ENCODE measurements at regions not wholly inside any gene's neighbourhood (a gene's known extent, or its start where the extent isn't known, plus 50 kb on each side); places are given as distances from the start of the nearest gene placed in this dataset.

DNA sequence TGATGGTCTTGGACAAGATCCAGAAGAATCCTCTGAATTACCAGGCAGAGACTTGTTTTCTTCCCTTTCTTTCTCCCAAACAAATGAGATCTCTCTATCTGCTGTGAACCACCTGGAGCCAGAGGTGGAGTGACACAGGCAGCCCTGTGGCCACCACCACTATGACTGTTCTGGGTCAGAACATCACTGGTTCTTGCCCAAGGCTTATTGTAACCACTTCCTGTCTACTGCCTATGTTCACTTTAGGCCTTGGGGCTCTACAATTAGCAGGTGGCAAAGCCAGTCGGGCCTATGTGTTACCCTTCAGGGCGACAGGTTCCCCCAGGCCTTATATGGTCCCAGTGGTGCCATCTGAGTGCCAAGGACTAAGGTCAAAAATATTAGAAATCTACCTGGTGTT lies 161.2 kb downstream of the GLUD2 start:
- no peak overlapping the region for H3K4me3 ChIP-seq (ENCODE audit: low read depth, low read length)
- TF ChIP-seq, protein P1, sequence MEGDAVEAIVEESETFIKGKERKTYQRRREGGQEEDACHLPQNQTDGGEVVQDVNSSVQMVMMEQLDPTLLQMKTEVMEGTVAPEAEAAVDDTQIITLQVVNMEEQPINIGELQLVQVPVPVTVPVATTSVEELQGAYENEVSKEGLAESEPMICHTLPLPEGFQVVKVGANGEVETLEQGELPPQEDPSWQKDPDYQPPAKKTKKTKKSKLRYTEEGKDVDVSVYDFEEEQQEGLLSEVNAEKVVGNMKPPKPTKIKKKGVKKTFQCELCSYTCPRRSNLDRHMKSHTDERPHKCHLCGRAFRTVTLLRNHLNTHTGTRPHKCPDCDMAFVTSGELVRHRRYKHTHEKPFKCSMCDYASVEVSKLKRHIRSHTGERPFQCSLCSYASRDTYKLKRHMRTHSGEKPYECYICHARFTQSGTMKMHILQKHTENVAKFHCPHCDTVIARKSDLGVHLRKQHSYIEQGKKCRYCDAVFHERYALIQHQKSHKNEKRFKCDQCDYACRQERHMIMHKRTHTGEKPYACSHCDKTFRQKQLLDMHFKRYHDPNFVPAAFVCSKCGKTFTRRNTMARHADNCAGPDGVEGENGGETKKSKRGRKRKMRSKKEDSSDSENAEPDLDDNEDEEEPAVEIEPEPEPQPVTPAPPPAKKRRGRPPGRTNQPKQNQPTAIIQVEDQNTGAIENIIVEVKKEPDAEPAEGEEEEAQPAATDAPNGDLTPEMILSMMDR (IDR thresholded peaks at IDR 0.05; ENCODE audit: low read depth, low read length) = no peak
- DNase-seq (ENCODE audit: low read depth, low spot score) = no peak
- in situ Hi-C loops (cut with HindIII; ENCODE audit: low sequenced_read_pairs) = no loop called here

DNA sequence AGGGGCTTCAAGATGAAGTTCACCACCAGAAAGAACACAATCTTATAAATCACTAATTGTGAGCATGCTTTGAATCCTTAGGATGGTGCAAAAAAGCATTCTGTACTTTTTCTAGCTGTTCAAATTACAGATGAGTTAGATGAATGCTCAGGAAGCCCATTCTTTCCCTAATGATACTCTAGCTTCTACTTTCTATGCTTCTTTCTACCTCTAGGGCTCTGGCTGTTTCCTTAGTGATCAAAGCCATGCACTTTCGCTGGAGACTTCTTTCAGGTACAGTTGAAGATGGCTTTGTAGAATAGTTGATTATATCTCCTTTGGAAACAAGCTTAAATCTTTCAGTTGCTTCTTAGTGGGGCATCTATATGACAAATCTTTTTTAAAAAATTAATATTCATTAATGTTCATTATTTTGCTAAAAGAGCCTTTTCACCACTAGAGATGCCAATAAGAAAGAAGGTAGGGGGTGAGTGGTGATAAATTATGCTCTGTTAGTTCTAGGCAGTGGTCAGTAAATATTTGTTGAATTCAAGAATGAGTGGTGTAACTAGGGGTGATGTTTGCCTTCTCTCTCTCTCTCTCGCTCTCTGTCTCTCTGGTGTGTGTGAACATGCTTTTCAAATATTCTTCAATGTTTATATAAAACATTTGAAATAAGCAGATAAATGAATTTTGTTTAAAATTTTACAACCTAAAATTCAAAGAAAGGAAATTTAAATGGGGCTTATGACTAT lies 169.4 kb downstream of the GLUD2 start:
- H3K4me3 ChIP-seq (ENCODE audit: low read depth, low read length) = no peak overlapping the region
- in situ Hi-C loops (cut with HindIII; ENCODE audit: low sequenced_read_pairs) = no loop called here
- no peak for DNase-seq (ENCODE audit: low read depth, low spot score)
- TF ChIP-seq, protein P1 (IDR thresholded peaks at IDR 0.05; ENCODE audit: low read depth, low read length) = no peak

DNA sequence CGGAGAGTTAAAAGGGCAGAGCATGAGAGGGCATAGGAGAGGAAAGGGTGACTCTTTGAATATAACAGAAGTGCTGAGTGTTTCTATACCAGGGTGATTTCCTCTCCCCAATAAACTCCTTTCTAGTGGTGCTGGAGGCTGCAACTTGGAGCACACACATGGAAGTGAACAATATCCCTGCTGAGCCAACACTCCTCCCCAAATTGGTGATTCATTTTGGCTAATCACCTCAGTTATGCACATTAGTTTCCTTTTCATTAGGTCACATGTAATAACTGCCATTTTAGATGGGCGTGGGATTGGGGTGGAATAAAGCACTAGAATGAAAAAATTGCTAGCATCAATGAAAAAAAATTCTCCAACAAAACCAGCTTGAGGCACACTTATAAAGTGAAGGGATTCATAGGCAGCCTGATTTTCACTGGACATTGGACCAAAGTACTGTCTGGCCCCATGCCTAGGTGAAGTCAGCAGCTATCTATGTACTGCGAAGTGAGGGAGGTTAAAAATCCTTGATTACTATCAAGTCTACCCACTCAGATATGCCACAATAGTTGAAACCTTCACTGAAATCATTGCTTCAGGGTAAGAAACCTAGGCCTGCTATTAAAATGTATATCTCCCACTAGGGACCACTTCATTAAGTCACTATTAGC lies 174.0 kb downstream of the GLUD2 start:
- TF ChIP-seq, protein P1 (IDR thresholded peaks at IDR 0.05; ENCODE audit: low read depth, low read length) = no peak
- in situ Hi-C loops (cut with HindIII; ENCODE audit: low sequenced_read_pairs) = no loop called here
- no peak overlapping the region for H3K4me3 ChIP-seq (ENCODE audit: low read depth, low read length)
- no peak for DNase-seq (ENCODE audit: low read depth, low spot score)

DNA sequence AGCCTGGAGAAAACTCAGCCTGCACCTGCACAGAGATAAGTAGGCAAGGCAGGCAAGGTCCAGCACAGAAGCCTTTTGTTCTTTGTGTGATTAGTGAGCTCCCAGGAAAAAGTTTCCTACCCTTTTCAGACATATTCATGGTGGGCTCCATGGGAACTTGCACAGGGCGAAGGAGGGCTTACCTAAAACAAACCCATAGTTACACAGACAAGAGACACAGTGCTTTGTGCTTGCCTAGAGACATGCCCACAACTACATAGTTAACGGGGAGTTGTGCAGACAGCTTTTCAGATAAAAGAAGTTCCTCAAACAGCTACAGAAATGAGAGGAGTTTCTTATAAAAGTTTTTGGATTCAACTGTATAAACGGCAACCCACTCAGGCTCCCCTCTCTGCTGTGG lies 180.5 kb downstream of the GLUD2 start:
- in situ Hi-C loops (cut with HindIII; ENCODE audit: low sequenced_read_pairs) = no loop called here
- TF ChIP-seq, protein P1 (IDR thresholded peaks at IDR 0.05; ENCODE audit: low read depth, low read length) = no peak
- DNase-seq (ENCODE audit: low read depth, low spot score) = no peak
- H3K4me3 ChIP-seq (ENCODE audit: low read depth, low read length) = no peak overlapping the region

DNA sequence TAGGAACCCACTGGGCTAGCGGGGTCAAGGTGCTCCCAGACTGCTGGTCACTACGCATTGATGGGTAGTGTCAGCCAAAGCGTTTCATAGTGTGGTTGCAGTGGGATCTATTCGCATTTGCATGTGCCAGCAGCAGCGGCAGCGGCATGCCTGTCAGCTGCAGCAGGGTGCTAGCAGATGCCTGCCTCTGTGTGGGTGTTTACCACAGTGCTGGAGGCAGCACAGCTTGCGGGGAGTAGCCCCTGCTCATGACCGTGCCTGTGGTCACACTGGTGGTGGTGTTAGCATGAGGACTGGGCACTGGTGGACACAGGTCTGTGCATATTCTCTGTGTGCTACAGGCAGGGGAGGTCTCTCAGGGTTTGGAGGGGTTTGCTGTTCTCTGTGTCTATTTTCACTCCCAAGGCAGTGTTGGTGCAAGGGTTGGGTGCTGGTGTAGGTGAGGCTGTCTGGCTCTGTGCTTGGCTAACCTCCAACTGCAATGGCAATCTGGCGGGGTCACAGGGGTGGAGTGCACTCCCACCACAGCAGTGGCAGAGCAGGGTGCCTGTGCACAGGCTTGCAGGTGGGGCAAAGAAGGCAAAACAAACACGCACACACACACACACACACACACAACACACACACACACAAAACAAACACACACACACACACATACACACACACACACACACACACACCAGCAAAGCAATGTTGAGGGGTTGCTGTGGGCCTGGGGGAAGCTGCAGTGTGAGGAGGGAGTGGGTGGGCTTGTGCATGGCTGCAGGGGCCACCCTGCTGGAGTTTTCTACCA lies 184.4 kb downstream of the GLUD2 start:
- TF ChIP-seq, protein P1 (IDR thresholded peaks at IDR 0.05; ENCODE audit: low read depth, low read length) = no peak
- no peak overlapping the region for H3K4me3 ChIP-seq (ENCODE audit: low read depth, low read length)
- in situ Hi-C loops (cut with HindIII; ENCODE audit: low sequenced_read_pairs) = no loop called here
- no peak for DNase-seq (ENCODE audit: low read depth, low spot score)

DNA sequence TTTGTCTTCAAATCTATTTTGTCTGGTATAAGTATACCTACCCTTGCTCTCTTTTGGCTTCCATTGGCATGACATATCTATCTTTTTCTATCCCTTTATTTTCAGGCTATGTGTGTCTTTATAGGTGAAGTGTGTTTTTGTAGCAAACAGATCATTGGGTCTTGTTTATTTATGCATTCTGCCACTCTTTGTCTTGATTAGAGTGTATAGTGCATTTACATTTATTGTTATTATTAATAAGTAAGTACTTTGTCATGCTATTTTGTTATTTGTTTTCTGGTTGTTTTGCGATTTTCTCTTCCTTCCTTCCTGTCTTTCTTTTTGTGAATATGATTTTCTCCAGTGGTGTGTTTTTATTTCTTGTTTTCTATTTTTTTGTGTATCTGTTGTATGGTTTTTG lies 188.6 kb downstream of the GLUD2 start:
- DNase-seq (ENCODE audit: low read depth, low spot score) = no peak
- TF ChIP-seq, protein P1 (IDR thresholded peaks at IDR 0.05; ENCODE audit: low read depth, low read length) = no peak
- no peak overlapping the region for H3K4me3 ChIP-seq (ENCODE audit: low read depth, low read length)
- in situ Hi-C loops (cut with HindIII; ENCODE audit: low sequenced_read_pairs) = no loop called here
